Heart left ventricle (tissue), 16 donors: ENCODE measurements at regions not wholly inside any gene's neighbourhood (a gene's known extent, or its start where the extent isn't known, plus 50 kb on each side); places are given as distances from the start of the nearest gene placed in this dataset.

ENCODE experiments used
- ATAC-seq, 4 donors: fragments of 200-7000 bp; cut with Tn5 transposase; one replicate each; pipeline ENCODE4 v1.9.1; 2020 to 2022; ENCODE audit warnings: moderate library complexity in 4 of 4, mild to moderate bottlenecking in 3 of 4, moderate number of reproducible peaks in 1 of 4
- DNase-seq, 5 donors: peaks; one replicate each; pipeline ENCODE4 v3.0.0-alpha.2; 2020
- H3K27ac ChIP-seq, 12 donors: fragments of 200-600 bp; sonication (generic) in 4 of 12; one replicate each; pipeline versions ENCODE4 v1.5.0 to v1.8.0; 2016 to 2022; ENCODE audit warnings: mild to moderate bottlenecking in 2 of 12
- H3K27me3 ChIP-seq, 9 donors: fragments of 200-600 bp; sonication (generic) in 2 of 9; one replicate each; pipeline versions ENCODE4 v1.5.1 to v1.8.0; 2016 to 2022; ENCODE audit warnings: mild to moderate bottlenecking in 3 of 9
- H3K36me3 ChIP-seq, 9 donors: fragments of 200-600 bp; sonication (generic) in 2 of 9; one replicate each; pipeline versions ENCODE4 v1.5.0 to v1.8.0; 2018 to 2022; ENCODE audit warnings: mild to moderate bottlenecking in 2 of 9
- H3K4me1 ChIP-seq, 12 donors: fragments of 200-600 bp; sonication (generic) in 4 of 12; one replicate each; pipeline versions ENCODE4 v1.5.0 to v1.8.0; 2016 to 2022; ENCODE audit warnings: mild to moderate bottlenecking in 3 of 12
- H3K4me3 ChIP-seq, 12 donors: fragments of 200-600 bp; sonication (generic) in 4 of 12; one replicate each; pipeline versions ENCODE4 v1.5.0 to v1.8.0; 2017 to 2022; ENCODE audit warnings: mild to moderate bottlenecking in 9 of 12, moderate library complexity in 4 of 12
- H3K9me3 ChIP-seq, 12 donors: fragments of 200-600 bp; sonication (generic) in 4 of 12; one replicate each; pipeline versions ENCODE4 v1.5.0 to v1.8.0; 2016 to 2022; ENCODE audit warnings: mild to moderate bottlenecking in 1 of 12
- CTCF ChIP-seq, 12 donors: fragments of 200-600 bp; sonication (generic) in 4 of 12; IDR thresholded peaks; one replicate each; pipeline versions ENCODE4 v1.5.0 to v1.8.0; 2018 to 2022; ENCODE audit warnings: antibody characterized with exemption in 12 of 12, mild to moderate bottlenecking in 5 of 12
- POLR2A ChIP-seq, 2 donors: fragments of 450-650 bp; IDR thresholded peaks; one replicate each; pipeline ENCODE4 v1.6.1; 2017; ENCODE audit warnings: antibody characterized with exemption in 2 of 2, mild to moderate bottlenecking in 2 of 2, moderate library complexity in 2 of 2
- WGBS, 4 donors: extraction: QIAGEN DNeasy Blood & Tissue Kit in 2 of 4; methylation state at CpG; one replicate each; pipeline versions ENCODE4 v1.1.5 to v1.1.7; 2013 to 2018; 5-methylcytosine and 5-hydroxymethylcytosine counted together
- intact Hi-C, 10 donors: fragments of 100-400 bp; cut with DNase I; formaldehyde crosslinking; loops; one replicate each; pipeline versions ENCODE4 v1.11.1 to v1.14.2; 2022
- donor health status: ischemic (EF 13 %, LVEDD 7.1; RV severe dilation, severe dysfunction).
- donor health status: healthy with polysubstance abuse.
- donor health status: DM: no; HTN: yes; CAD: no.
- donor health status: DM: no; HTN: no; CAD: no.
- donor health status: ischemic (EF 25% LVEDD 6.9; RV normal size, moderate dysfunction).
- donor health status: ischemic (EF 25% LVEDD 5.7; RV mildly dilated, moderate dysfunction).
- donor health status: healthy.
- donor health status: DM: yes; HTN: yes; CAD: no.
- donor health status: ischemic (EF 35%, LVEDD 5.7; RV mildly dilated, moderate dysfunction).
- donor health status: nonischemic (EF 11% LVEDD 7.7; RV severe dilation, severe dysfunction).
- donor health status: DM: yes; HTN: yes; CAD: no.
- donor health status: PGD.
- donor health status: ischemic (EF 29% LVEDD 5.4; RV normal size, mild dysfunction).
- donor health status: nonischemic (EF 23%, LVEDD 6.1; RV moderate dilation, normal function).

DNA sequence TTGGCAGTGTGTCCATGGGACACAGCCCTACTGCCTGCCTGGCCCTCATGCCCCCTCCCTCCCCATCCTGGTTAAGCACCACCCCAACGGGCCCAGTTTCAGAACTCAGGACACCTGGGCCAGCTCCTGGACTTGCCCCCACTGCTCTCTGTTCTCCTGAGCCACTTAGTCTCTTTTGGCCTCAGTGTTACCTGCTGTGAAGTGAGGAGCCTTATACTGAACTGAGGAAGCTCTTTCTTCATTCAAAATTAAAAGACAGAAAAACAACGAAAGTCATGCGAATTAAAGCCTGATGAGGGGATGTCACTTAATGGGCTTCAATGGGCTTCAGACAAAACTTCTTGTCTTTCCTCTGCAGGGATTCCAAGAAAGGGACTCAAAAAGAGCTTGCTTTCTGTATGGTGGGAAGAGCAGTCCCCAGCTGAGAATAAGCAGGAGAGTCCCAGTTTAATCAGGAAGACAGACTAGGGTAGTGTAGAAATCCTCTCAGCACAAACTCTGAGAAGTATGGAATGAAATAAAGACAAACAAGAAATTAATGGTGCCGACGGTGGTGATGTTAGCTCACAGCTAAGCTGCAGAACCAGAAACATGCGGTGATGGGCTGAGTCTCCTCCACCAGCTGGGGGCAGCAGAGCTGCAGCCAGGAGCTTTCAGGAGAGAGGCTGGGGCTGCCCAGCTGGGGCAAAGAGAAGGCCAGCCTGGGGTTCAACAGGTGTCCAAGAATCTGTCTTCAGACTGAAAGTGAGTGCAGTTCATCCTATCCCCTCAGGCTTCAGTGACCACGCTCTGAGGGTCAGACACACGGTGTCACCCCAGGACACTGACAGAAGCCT is 101.0 kb downstream of the GGTLC2 start:
- WGBS, 4 donors = 43 to 58% (median 49%) methylated on average over 6 to 8 of the region's 8 CpGs
- intact Hi-C loops = loop anchor here in 1 of 10 donors (5.0 kb wide), 1 partner anchor 283 kb away; no protein-coding TSS in a partner anchor
- ATAC-seq = peak in 3 of 4 donors; percentile 37 to 58 (median 42)

GRCh38 chr22:22746061-22746962 is 101.9 kb downstream of the GGTLC2 start:
- H3K9me3 ChIP-seq = no peaks in the 10 kb centered on the region
- DNase-seq = no peak
- intact Hi-C loops = loop anchor here in 1 of 10 donors (5.0 kb wide), 1 partner anchor 284 kb away; no protein-coding TSS in a partner anchor
- no peak for ATAC-seq
- no peak overlapping the region for H3K27ac ChIP-seq
- no peak for TF ChIP-seq CTCF (IDR thresholded peaks at IDR 0.05)
- no peak for TF ChIP-seq POLR2A (IDR thresholded peaks at IDR 0.05)
- WGBS, 4 donors = 65 to 71% (median 68%) methylated on average over 10 to 11 of the region's 11 CpGs
- H3K27me3 ChIP-seq = peaks cover 0 to 40% (median 14%) of the 10 kb centered on the region in 9 donors
- no peak overlapping the region for H3K4me3 ChIP-seq
- no peaks in the 10 kb centered on the region for H3K36me3 ChIP-seq
- no peaks in the 10 kb centered on the region for H3K4me1 ChIP-seq

More for the DNA sequence above, 101.0 kb downstream of the GGTLC2 start:
- Histone ChIP-seq H3K9me3 (no peaks in the 10 kb centered on the region), H3K27me3 (peaks cover 0 to 48% (median 14%) of the 10 kb centered on the region in 9 donors), H3K36me3 (no peaks in the 10 kb centered on the region), H3K4me3 (no peak overlapping the region), H3K27ac (no peak overlapping the region), H3K4me1 (no peaks in the 10 kb centered on the region)
- no peak for DNase-seq
- TF ChIP-seq POLR2A (IDR thresholded peaks at IDR 0.05) = no peak
- peak; percentile 11 to 62 (median 40) for TF ChIP-seq CTCF (IDR thresholded peaks at IDR 0.05)

DNA sequence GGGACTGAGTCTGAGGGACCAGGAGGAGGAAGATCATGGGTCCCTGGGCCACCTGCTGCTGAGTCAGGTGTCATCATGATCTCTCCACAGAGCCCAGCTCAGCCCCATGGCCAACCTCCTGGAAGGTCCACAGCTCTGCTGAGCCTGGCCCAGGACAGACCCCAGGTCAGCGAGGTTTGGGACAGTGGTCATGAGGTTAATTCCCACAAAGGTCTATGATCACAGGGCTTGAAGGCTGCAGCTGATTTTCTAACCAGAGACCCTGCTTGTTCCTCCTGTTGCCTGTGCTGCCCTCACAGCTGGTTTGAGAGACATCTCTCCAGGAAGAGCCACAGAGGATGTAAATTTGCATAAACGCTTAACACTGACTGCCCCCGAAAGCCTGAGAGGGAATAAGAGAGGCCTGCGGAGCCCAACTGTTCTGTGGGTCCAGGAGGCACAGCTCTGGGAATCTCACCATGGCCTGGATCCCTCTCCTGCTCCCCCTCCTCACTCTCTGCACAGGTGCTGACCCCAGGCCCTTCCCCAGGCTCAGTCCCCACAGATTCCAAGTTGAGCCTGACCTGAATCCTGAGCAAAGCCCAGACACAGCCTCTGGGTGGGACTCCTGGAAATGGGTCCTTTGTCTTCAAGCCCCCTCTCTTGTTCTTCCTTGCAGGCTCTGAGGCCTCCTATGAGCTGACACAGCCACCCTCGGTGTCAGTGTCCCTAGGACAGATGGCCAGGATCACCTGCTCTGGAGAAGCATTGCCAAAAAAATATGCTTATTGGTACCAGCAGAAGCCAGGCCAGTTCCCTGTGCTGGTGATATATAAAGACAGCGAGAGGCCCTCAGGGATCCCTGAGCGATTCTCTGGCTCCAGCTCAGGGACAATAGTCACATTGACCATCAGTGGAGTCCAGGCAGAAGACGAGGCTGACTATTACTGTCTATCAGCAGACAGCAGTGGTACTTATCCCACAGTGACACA is 102.8 kb downstream of the GGTLC2 start:
- H3K27me3 ChIP-seq = peaks cover 0 to 31% (median 14%) of the 10 kb centered on the region in 9 donors
- ATAC-seq (no peak), DNase-seq (no peak)
- H3K27ac ChIP-seq = no peak overlapping the region
- 52 to 69% (median 69%) methylated on average over 7 to 8 of the region's 8 CpGs for WGBS, 4 donors
- intact Hi-C loops = loop anchor here in 1 of 10 donors (5.0 kb wide), 1 partner anchor 285 kb away; no protein-coding TSS in a partner anchor
- H3K4me3 ChIP-seq = no peak overlapping the region
- no peaks in the 10 kb centered on the region for H3K4me1 ChIP-seq
- H3K9me3 ChIP-seq = no peaks in the 10 kb centered on the region
- no peaks in the 10 kb centered on the region for H3K36me3 ChIP-seq
- TF ChIP-seq CTCF (IDR thresholded peaks at IDR 0.05) = no peak
- TF ChIP-seq POLR2A (IDR thresholded peaks at IDR 0.05) = no peak
